HEK293T (cell line): ENCODE measurements at regions not wholly inside any gene's neighbourhood (a gene's known extent, or its start where the extent isn't known, plus 50 kb on each side); places are given as distances from the start of the nearest gene placed in this dataset.

Source experiments
- BHLHE40 ChIP-seq: fragments of 450-650 bp; IDR thresholded peaks from 2 replicates; pipeline ENCODE4 v1.6.1; 2016; ENCODE audit warnings: mild to moderate bottlenecking, moderate library complexity, borderline replicate concordance
- CTBP1 ChIP-seq: fragments of 450-650 bp; IDR thresholded peaks from 2 replicates; pipeline ENCODE4 v1.6.1; 2016; ENCODE audit warnings: borderline replicate concordance
- FOXK2 ChIP-seq: fragments of 450-650 bp; IDR thresholded peaks from 2 replicates; pipeline ENCODE4 v1.6.1; 2016; ENCODE audit warnings: mild to moderate bottlenecking
- FOXM1 ChIP-seq: fragments of 450-650 bp; IDR thresholded peaks from 2 replicates; pipeline ENCODE4 v1.6.1; 2017; ENCODE audit warnings: mild to moderate bottlenecking, borderline replicate concordance
- HDGF ChIP-seq: fragments of 450-650 bp; IDR thresholded peaks from 2 replicates; pipeline ENCODE4 v1.6.1; 2017; ENCODE audit warnings: antibody characterized with exemption, borderline replicate concordance
- PKNOX1 ChIP-seq: fragments of 450-650 bp; IDR thresholded peaks from 2 replicates; pipeline ENCODE4 v1.6.1; 2016
- SP1 ChIP-seq: fragments of 450-650 bp; IDR thresholded peaks from 2 replicates; pipeline ENCODE4 v1.6.1; 2017
- SUZ12 ChIP-seq: fragments of 450-650 bp; IDR thresholded peaks from 2 replicates; pipeline ENCODE4 v1.6.1; 2016; ENCODE audit warnings: mild to moderate bottlenecking
- TARDBP ChIP-seq: fragments of 450-650 bp; IDR thresholded peaks from 2 replicates; pipeline ENCODE4 v1.6.1; 2016
- ZNF384 ChIP-seq: fragments of 450-650 bp; IDR thresholded peaks from 2 replicates; pipeline ENCODE4 v1.6.1; 2016

DNA sequence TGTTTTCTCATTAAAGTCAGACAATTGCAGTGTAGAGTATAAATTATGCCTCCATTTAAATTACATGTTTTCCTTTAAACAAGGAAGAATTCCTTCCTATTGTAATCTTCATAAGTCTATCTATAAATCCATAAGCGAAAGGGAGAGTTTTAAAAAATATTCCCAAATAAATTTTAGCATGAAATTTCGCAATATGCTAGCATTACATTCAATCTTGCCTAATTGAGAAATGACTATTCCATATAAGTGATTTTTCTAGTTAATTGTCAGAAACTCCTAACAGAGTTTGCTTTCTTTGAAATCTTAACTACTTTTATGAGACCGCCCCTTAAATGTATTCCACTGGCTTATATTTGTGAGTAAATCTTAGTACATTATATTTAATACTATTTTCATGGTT, 133.1 kb upstream of the CRIM1 start:
- TF ChIP-seq CTBP1 (no peak), TARDBP (no peak), FOXM1 (no peak), ZNF384 (no peak), HDGF (no peak), PKNOX1 (no peak), SUZ12 (no peak), BHLHE40 (no peak), SP1 (no peak), FOXK2 (no peak)
